ENCODE measurements at regions not wholly inside any gene's neighbourhood (a gene's known extent, or its start where the extent isn't known, plus 50 kb on each side); places are given as distances from the start of the nearest gene placed in this dataset.

DNA sequence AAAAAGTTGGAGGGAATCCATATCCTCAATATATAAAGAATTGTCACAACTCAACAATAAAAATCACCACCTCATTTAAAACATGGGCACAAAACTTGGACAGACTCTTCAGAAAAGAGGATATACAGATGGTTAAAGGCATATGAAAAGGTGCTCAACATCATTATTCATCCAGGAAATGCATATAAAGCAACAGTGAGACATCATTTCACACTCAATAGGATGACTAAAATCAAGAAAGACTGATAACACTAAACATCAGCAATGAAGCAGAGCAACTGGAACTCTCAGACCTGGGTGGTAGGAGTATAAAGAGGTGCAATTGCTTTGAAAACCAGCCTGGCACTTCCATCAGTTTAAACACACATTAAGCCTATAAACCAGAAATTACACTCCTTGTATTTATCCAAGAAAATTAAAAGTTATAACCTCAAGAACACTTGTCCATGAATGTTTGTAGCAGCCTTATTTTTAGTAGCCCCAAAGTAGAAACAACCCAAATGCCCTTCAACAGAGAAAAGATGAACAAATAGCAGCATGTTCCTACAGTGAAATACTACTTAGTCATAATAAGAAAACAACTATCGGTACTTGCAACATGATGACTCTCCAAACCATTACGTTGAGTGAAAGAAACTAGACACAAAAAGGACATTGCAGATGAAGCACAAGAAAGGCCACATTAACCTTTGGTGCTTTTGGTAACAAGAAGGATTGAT lies 79.1 kb upstream of the TANC1 start:
- no peak overlapping the region for H3K4me3 ChIP-seq (ENCODE audit: low read depth, low read length)
- no peaks in the 10 kb centered on the region for H3K27me3 ChIP-seq (replicated peaks)
- TF ChIP-seq, protein P1, sequence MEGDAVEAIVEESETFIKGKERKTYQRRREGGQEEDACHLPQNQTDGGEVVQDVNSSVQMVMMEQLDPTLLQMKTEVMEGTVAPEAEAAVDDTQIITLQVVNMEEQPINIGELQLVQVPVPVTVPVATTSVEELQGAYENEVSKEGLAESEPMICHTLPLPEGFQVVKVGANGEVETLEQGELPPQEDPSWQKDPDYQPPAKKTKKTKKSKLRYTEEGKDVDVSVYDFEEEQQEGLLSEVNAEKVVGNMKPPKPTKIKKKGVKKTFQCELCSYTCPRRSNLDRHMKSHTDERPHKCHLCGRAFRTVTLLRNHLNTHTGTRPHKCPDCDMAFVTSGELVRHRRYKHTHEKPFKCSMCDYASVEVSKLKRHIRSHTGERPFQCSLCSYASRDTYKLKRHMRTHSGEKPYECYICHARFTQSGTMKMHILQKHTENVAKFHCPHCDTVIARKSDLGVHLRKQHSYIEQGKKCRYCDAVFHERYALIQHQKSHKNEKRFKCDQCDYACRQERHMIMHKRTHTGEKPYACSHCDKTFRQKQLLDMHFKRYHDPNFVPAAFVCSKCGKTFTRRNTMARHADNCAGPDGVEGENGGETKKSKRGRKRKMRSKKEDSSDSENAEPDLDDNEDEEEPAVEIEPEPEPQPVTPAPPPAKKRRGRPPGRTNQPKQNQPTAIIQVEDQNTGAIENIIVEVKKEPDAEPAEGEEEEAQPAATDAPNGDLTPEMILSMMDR (IDR thresholded peaks at IDR 0.05; ENCODE audit: low read depth, low read length, missing control alignments): no peak
- in situ Hi-C loops (cut with HindIII; ENCODE audit: low pct_ligation_motif_present, low sequenced_read_pairs): no loop called here
- H3K36me3 ChIP-seq (replicated peaks): no peaks in the 10 kb centered on the region
- H3K27ac ChIP-seq: peak overlapping the region; percentile 20
- DNase-seq: peak; percentile 22

DNA sequence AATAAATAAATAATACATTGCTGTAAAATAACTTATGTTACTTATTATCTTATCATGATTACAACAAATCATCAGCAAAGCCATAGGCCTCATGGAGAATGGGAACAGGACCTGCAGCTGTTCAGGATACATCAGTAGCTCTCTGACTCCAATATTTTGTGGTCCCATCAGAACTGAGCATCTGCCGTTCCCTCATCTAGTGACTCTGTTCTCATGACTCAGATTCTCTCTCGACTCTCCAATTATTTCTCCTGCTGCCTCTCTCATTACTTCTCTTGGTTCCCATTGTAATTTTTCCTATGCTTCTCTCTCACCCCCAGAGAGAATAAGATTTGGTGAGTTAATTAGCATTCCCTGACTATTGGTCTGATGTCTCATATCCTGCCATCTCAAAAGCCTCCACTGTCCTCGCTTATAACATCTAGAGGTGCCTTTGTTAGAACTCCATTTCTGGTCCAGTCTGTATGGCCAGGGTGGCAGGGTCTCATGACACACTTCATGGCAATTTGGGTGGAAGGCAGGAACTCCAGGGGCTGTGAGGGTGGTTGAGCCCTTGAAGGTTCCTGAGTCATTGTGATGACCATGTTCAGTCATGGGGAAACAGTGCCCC lies 78.0 kb upstream of the TANC1 start:
- no peak for DNase-seq
- no peak overlapping the region for H3K27ac ChIP-seq
- in situ Hi-C loops (cut with HindIII; ENCODE audit: low pct_ligation_motif_present, low sequenced_read_pairs): no loop called here

DNA sequence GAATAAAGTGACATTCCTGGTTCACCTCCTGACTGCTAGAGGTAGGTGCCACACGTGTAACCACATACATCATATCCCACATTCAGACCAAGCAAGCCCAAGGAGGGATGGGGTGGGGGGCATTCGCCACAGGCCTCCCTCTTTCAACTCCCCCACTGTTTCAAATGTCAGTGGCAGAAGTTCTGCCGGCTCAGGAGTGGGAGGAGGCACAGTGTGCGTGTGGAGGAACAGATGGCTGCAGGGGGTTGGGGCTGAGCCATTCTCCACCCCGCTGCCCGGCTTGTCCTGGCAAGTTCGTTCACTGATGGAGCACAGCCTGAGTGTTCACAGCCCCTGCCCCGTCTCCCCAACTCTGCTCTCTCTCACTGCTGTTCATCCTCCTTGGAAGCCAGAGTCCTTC lies 75.4 kb upstream of the TANC1 start:
- H3K27ac ChIP-seq: no peak overlapping the region
- no peaks in the 10 kb centered on the region for H3K27me3 ChIP-seq (replicated peaks)
- H3K4me3 ChIP-seq (ENCODE audit: low read depth, low read length): no peak overlapping the region
- in situ Hi-C loops (cut with HindIII; ENCODE audit: low pct_ligation_motif_present, low sequenced_read_pairs): no loop called here
- no peak for DNase-seq
- TF ChIP-seq, protein P1 (IDR thresholded peaks at IDR 0.05; ENCODE audit: low read depth, low read length, missing control alignments): no peak
- H3K36me3 ChIP-seq (replicated peaks): no peaks in the 10 kb centered on the region

More for the DNA sequence above, 78.0 kb upstream of the TANC1 start:
- H3K36me3 ChIP-seq (replicated peaks): no peaks in the 10 kb centered on the region
- H3K27me3 ChIP-seq (replicated peaks): no peaks in the 10 kb centered on the region
- TF ChIP-seq, protein P1 (IDR thresholded peaks at IDR 0.05; ENCODE audit: low read depth, low read length, missing control alignments): no peak
- no peak overlapping the region for H3K4me3 ChIP-seq (ENCODE audit: low read depth, low read length)

DNA sequence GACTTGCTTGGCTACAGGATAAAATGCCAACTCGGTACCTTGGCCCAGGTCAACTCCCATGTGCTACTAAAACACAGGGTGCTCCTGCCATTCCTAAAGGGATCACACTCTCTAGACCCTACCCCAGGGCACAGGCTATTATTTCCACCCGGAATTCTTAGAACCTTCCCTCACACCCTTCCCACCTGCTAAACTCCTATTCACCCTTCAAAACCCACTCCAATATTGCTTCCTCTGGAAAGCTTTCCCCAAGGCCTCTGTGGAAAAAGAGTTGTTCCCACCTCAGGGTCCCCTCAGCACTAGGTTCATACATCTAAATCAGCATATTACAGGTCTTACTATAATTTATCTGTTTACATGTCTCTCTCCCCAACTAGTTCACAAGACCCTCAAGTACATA lies 75.0 kb upstream of the TANC1 start:
- Histone ChIP-seq H3K4me3 (ENCODE audit: low read depth, low read length) (no peak overlapping the region), H3K36me3 (replicated peaks) (no peaks in the 10 kb centered on the region), H3K27ac (no peak overlapping the region), H3K27me3 (replicated peaks) (no peaks in the 10 kb centered on the region)
- in situ Hi-C loops (cut with HindIII; ENCODE audit: low pct_ligation_motif_present, low sequenced_read_pairs): no loop called here
- TF ChIP-seq, protein P1 (IDR thresholded peaks at IDR 0.05; ENCODE audit: low read depth, low read length, missing control alignments): no peak
- DNase-seq: no peak

DNA sequence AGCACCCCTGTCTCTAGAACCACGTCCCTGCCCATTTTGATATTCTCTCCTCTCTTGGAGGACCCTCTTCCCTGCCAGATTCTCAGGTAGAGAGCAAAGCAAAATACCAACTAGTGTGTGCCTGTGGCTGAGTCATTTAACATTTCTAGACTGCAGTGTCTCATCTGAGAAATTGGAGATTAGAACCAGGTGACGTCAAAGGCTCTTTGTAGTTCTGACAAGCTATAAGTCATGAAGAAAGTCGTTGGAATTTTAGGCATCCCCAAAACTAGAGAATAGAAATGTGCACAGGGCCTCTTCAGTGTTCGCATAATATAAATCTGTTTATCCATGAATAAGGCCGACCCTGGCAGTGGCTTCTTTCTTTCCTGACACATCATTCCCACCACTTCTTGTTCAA lies 74.4 kb upstream of the TANC1 start:
- Histone ChIP-seq H3K4me3 (ENCODE audit: low read depth, low read length) (no peak overlapping the region), H3K27me3 (replicated peaks) (no peaks in the 10 kb centered on the region), H3K36me3 (replicated peaks) (no peaks in the 10 kb centered on the region), H3K27ac (no peak overlapping the region)
- in situ Hi-C loops (cut with HindIII; ENCODE audit: low pct_ligation_motif_present, low sequenced_read_pairs): no loop called here
- TF ChIP-seq, protein P1 (IDR thresholded peaks at IDR 0.05; ENCODE audit: low read depth, low read length, missing control alignments): no peak
- peak; percentile 42 for DNase-seq
